Spleen (tissue), 7 donors: ENCODE measurements at regions not wholly inside any gene's neighbourhood (a gene's known extent, or its start where the extent isn't known, plus 50 kb on each side); places are given as distances from the start of the nearest gene placed in this dataset.

ENCODE experiments used
- POLR2A ChIP-seq, 3 donors: fragments of 450-650 bp; IDR thresholded peaks; one replicate each; pipeline ENCODE4 v1.5.1; 2017; ENCODE audit warnings: antibody characterized with exemption in 3 of 3, mild to moderate bottlenecking in 1 of 3
- TF ChIP-seq, protein P1 (sequence below), 11 experiments: fragments of 200-600 bp in 7 of 11; fragments of 450-650 bp in 4 of 11; sonication (generic) in 4 of 11; IDR thresholded peaks in 8 of 11; conservative IDR thresholded peaks in 3 of 11; 1 replicate in 7 of 11; 2 replicates in 4 of 11; pipeline versions ENCODE4 v1.4.0 to v1.8.0; 2016 to 2021; ENCODE audit warnings: antibody characterized with exemption in 11 of 11, inconsistent platforms in 4 of 11, mild to moderate bottlenecking in 1 of 11
- donor health status: DM: no; HTN: no; CAD: no; lungs with moderate emphysema.
- donor health status: DM: no; HTN: no; CAD: no.
- donor health status: DM: no; HTN: no; CAD: no.

DNA sequence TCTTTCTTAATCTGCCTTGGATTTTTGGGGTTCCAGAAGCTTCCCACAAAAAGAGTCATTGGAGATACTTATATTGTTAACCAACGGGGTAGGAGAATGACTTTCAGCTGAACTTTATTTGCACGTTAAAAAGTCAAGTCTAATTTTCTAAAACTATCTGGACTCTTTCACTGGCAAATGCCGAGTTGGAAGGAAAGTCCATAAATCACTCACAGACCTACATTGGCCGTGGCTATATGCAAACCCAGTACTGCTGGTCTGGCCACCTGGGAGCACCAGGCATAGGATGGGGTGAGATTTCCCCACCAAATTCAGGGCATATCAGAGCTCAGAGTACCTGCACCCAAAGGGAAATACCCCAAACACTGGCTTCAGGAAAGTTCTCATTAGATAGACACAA is 71.3 kb upstream of the SALL4 start:
- TF ChIP-seq, protein P1, sequence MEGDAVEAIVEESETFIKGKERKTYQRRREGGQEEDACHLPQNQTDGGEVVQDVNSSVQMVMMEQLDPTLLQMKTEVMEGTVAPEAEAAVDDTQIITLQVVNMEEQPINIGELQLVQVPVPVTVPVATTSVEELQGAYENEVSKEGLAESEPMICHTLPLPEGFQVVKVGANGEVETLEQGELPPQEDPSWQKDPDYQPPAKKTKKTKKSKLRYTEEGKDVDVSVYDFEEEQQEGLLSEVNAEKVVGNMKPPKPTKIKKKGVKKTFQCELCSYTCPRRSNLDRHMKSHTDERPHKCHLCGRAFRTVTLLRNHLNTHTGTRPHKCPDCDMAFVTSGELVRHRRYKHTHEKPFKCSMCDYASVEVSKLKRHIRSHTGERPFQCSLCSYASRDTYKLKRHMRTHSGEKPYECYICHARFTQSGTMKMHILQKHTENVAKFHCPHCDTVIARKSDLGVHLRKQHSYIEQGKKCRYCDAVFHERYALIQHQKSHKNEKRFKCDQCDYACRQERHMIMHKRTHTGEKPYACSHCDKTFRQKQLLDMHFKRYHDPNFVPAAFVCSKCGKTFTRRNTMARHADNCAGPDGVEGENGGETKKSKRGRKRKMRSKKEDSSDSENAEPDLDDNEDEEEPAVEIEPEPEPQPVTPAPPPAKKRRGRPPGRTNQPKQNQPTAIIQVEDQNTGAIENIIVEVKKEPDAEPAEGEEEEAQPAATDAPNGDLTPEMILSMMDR (IDR thresholded peaks at IDR 0.05 in 8 of 11, conservative IDR thresholded peaks at IDR 0.05 in 3 of 11): no peak
- no peak for TF ChIP-seq POLR2A (IDR thresholded peaks at IDR 0.05)
